K562 (cell line): ENCODE measurements at regions not wholly inside any gene's neighbourhood (a gene's known extent, or its start where the extent isn't known, plus 50 kb on each side); places are given as distances from the start of the nearest gene placed in this dataset.

Source experiments
- BDP1 ChIP-seq: IDR thresholded peaks from 3 replicates; pipeline ENCODE4 v1.6.1; 2011; ENCODE audit not compliant: insufficient read length, insufficient read depth
- TF ChIP-seq, protein P1 (sequence below), 2 experiments: fragments of 150-350 bp in 1 of 2; IDR thresholded peaks; 2 replicates each; pipeline ENCODE4 v1.6.1; 2012 to 2016; ENCODE audit warnings: low read depth in 2 of 2, low read length in 2 of 2, mild to moderate bottlenecking in 1 of 2, moderate library complexity in 1 of 2
- TF ChIP-seq, protein P2 (sequence below): fragments of 150-350 bp; IDR thresholded peaks from 2 replicates; pipeline ENCODE4 v1.6.1; 2014; ENCODE audit warnings: low read depth, mild to moderate bottlenecking, low read length, borderline replicate concordance

DNA sequence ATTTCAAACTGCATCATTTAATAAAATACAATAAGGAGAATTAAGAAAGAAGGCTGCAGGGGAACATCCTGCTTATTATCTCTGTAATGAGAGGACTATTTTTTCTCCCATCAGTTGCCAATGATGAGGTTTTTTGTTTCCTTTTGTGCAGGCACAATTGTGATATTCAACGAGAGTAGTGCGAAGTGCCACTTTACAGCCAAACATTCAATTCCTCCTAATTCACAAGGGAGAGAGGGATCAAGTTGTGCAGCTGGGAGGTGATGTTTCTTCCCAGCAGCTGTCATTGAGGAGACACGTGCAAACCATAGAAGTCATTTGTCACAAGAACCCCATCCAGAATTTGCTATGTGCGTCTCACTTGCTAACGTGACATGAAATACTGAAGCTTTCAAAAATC, 81.6 kb upstream of the ICA1 start (continued):
- TF ChIP-seq, protein P1, sequence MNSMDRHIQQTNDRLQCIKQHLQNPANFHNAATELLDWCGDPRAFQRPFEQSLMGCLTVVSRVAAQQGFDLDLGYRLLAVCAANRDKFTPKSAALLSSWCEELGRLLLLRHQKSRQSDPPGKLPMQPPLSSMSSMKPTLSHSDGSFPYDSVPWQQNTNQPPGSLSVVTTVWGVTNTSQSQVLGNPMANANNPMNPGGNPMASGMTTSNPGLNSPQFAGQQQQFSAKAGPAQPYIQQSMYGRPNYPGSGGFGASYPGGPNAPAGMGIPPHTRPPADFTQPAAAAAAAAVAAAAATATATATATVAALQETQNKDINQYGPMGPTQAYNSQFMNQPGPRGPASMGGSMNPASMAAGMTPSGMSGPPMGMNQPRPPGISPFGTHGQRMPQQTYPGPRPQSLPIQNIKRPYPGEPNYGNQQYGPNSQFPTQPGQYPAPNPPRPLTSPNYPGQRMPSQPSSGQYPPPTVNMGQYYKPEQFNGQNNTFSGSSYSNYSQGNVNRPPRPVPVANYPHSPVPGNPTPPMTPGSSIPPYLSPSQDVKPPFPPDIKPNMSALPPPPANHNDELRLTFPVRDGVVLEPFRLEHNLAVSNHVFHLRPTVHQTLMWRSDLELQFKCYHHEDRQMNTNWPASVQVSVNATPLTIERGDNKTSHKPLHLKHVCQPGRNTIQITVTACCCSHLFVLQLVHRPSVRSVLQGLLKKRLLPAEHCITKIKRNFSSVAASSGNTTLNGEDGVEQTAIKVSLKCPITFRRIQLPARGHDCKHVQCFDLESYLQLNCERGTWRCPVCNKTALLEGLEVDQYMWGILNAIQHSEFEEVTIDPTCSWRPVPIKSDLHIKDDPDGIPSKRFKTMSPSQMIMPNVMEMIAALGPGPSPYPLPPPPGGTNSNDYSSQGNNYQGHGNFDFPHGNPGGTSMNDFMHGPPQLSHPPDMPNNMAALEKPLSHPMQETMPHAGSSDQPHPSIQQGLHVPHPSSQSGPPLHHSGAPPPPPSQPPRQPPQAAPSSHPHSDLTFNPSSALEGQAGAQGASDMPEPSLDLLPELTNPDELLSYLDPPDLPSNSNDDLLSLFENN (IDR thresholded peaks at IDR 0.05; ENCODE audit: low read depth in 2 of 2, low read length in 2 of 2), result no peak
- no peak for TF ChIP-seq BDP1
- TF ChIP-seq, protein P2, sequence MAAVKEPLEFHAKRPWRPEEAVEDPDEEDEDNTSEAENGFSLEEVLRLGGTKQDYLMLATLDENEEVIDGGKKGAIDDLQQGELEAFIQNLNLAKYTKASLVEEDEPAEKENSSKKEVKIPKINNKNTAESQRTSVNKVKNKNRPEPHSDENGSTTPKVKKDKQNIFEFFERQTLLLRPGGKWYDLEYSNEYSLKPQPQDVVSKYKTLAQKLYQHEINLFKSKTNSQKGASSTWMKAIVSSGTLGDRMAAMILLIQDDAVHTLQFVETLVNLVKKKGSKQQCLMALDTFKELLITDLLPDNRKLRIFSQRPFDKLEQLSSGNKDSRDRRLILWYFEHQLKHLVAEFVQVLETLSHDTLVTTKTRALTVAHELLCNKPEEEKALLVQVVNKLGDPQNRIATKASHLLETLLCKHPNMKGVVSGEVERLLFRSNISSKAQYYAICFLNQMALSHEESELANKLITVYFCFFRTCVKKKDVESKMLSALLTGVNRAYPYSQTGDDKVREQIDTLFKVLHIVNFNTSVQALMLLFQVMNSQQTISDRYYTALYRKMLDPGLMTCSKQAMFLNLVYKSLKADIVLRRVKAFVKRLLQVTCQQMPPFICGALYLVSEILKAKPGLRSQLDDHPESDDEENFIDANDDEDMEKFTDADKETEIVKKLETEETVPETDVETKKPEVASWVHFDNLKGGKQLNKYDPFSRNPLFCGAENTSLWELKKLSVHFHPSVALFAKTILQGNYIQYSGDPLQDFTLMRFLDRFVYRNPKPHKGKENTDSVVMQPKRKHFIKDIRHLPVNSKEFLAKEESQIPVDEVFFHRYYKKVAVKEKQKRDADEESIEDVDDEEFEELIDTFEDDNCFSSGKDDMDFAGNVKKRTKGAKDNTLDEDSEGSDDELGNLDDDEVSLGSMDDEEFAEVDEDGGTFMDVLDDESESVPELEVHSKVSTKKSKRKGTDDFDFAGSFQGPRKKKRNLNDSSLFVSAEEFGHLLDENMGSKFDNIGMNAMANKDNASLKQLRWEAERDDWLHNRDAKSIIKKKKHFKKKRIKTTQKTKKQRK, result no peak
- TF ChIP-seq, all 486 proteins: peak for 0
